DOHH2 (cell line): ENCODE measurements at regions not wholly inside any gene's neighbourhood (a gene's known extent, or its start where the extent isn't known, plus 50 kb on each side); places are given as distances from the start of the nearest gene placed in this dataset.

ENCODE experiments used
- EZH2phosphoT487 ChIP-seq: fragments of 200-600 bp; sonication (generic); IDR thresholded peaks from 2 replicates; pipeline ENCODE4 v1.6.1; 2017; ENCODE audit warnings: borderline replicate concordance, mild to moderate bottlenecking, antibody characterized with exemption, low read length, moderate library complexity, mixed read lengths
- TF ChIP-seq, protein P1 (sequence below): fragments of 200-600 bp; sonication (generic); IDR thresholded peaks from one replicate; pipeline ENCODE4 v1.5.1; 2014; ENCODE audit warnings: antibody characterized with exemption, mild to moderate bottlenecking, low read depth, low read length; ENCODE audit not compliant: poor library complexity, severe bottlenecking

DNA sequence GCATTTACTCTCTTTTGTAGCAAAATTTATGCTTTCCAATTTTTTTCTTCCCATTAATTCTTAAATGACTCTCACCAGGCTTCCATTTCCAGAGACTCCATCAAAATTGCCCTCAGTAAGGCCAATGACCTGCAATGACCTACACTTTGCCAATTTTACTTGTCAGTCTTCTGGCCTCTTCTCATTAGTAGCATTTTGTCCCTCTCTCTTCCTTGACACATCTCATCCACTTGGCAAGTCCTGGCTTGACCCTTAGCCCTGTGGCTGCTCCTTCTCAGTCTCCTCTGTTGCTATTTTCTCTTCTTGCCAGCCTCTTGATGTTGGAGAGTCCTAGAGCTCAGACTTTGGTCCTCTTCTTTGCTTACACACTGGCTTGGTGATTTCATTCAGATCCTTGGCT lies 166.1 kb upstream of the MTPN start:
- TF ChIP-seq, protein P1, sequence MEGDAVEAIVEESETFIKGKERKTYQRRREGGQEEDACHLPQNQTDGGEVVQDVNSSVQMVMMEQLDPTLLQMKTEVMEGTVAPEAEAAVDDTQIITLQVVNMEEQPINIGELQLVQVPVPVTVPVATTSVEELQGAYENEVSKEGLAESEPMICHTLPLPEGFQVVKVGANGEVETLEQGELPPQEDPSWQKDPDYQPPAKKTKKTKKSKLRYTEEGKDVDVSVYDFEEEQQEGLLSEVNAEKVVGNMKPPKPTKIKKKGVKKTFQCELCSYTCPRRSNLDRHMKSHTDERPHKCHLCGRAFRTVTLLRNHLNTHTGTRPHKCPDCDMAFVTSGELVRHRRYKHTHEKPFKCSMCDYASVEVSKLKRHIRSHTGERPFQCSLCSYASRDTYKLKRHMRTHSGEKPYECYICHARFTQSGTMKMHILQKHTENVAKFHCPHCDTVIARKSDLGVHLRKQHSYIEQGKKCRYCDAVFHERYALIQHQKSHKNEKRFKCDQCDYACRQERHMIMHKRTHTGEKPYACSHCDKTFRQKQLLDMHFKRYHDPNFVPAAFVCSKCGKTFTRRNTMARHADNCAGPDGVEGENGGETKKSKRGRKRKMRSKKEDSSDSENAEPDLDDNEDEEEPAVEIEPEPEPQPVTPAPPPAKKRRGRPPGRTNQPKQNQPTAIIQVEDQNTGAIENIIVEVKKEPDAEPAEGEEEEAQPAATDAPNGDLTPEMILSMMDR = no peak
- TF ChIP-seq EZH2phosphoT487 = no peak
